Spleen (tissue), 11 donors: ENCODE measurements at regions not wholly inside any gene's neighbourhood (a gene's known extent, or its start where the extent isn't known, plus 50 kb on each side); places are given as distances from the start of the nearest gene placed in this dataset.

Experiments
- DNase-seq: peaks from one replicate; pipeline ENCODE4 v3.0.0-alpha.2; 2020
- H3K27ac ChIP-seq, 8 donors: fragments of 200-600 bp; sonication (generic) in 7 of 8; 1 replicate in 4 of 8; 2 replicates in 4 of 8; pipeline versions ENCODE4 v1.5.0 to v1.8.0; 2016 to 2021; ENCODE audit warnings: inconsistent platforms in 4 of 8, mild to moderate bottlenecking in 4 of 8, moderate library complexity in 1 of 8
- H3K27me3 ChIP-seq, 7 donors: fragments of 200-600 bp; sonication (generic) in 6 of 7; replicated peaks in 1 of 7; 1 replicate in 4 of 7; 2 replicates in 3 of 7; pipeline versions ENCODE4 v1.5.0 to v1.8.0; 2016 to 2021; ENCODE audit warnings: inconsistent platforms in 3 of 7, mild to moderate bottlenecking in 1 of 7
- H3K36me3 ChIP-seq, 6 donors: fragments of 200-600 bp; sonication (generic) in 5 of 6; 1 replicate in 4 of 6; 2 replicates in 2 of 6; pipeline versions ENCODE4 v1.5.0 to v1.8.0; 2016 to 2021; ENCODE audit warnings: inconsistent platforms in 2 of 6
- H3K4me1 ChIP-seq, 6 donors: fragments of 200-600 bp; sonication (generic) in 5 of 6; 1 replicate in 3 of 6; 2 replicates in 3 of 6; pipeline versions ENCODE4 v1.5.0 to v1.8.0; 2016 to 2021; ENCODE audit warnings: inconsistent platforms in 3 of 6
- H3K4me3 ChIP-seq, 8 donors: fragments of 200-600 bp; sonication (generic) in 7 of 8; 1 replicate in 4 of 8; 2 replicates in 4 of 8; pipeline versions ENCODE4 v1.5.0 to v1.8.0; 2016 to 2021; ENCODE audit warnings: inconsistent platforms in 4 of 8, mild to moderate bottlenecking in 4 of 8, moderate library complexity in 2 of 8
- H3K9me3 ChIP-seq, 8 donors: fragments of 200-600 bp; sonication (generic) in 7 of 8; 1 replicate in 4 of 8; 2 replicates in 4 of 8; pipeline versions ENCODE4 v1.5.0 to v1.8.0; 2016 to 2021; ENCODE audit warnings: inconsistent platforms in 4 of 8
- POLR2A ChIP-seq, 3 donors: fragments of 450-650 bp; IDR thresholded peaks; one replicate each; pipeline ENCODE4 v1.5.1; 2017; ENCODE audit warnings: antibody characterized with exemption in 3 of 3, mild to moderate bottlenecking in 1 of 3
- POLR2AphosphoS5 ChIP-seq, 3 donors: sonication (generic); formaldehyde crosslinking; IDR thresholded peaks; one replicate each; pipeline ENCODE4 v1.5.1; 2017; ENCODE audit warnings: antibody characterized with exemption in 3 of 3
- WGBS, 5 donors: extraction: QIAGEN DNeasy Blood & Tissue Kit in 3 of 5; methylation state at CpG; one replicate each; pipeline versions ENCODE4 v1.1.5 to v1.1.7; 2013 to 2018; 5-methylcytosine and 5-hydroxymethylcytosine counted together
- intact Hi-C: fragments of 100-400 bp; cut with DNase I; formaldehyde crosslinking; loops from one replicate; pipeline ENCODE4 v1.15.0; 2023; ENCODE audit warnings: low total_unique reads
- TF ChIP-seq, protein P1 (sequence below), 11 experiments: fragments of 200-600 bp in 7 of 11; fragments of 450-650 bp in 4 of 11; sonication (generic) in 4 of 11; IDR thresholded peaks in 8 of 11; conservative IDR thresholded peaks in 3 of 11; 1 replicate in 7 of 11; 2 replicates in 4 of 11; pipeline versions ENCODE4 v1.4.0 to v1.8.0; 2016 to 2021; ENCODE audit warnings: antibody characterized with exemption in 11 of 11, inconsistent platforms in 4 of 11, mild to moderate bottlenecking in 1 of 11
- donor health status: healthy with polysubstance abuse.
- donor health status: DM: no; HTN: no; CAD: no; lungs with moderate emphysema.
- donor health status: DM: no; HTN: no; CAD: no.
- donor health status: Bipolar disorder and iron deficiency.
- donor health status: healthy.
- donor health status: DM: no; HTN: no; CAD: no.
- donor health status: DM: yes; HTN: yes; CAD: no.

- H3K27ac ChIP-seq, result no peak overlapping the region
- intact Hi-C loops, result no loop called here
- no peak for DNase-seq
- peaks cover 0 to 9% (median 0%) of the 10 kb centered on the region in 7 donors for H3K27me3 ChIP-seq
- TF ChIP-seq POLR2A (IDR thresholded peaks at IDR 0.05) (no peak), POLR2AphosphoS5 (IDR thresholded peaks at IDR 0.05) (no peak)
- TF ChIP-seq, protein P1, sequence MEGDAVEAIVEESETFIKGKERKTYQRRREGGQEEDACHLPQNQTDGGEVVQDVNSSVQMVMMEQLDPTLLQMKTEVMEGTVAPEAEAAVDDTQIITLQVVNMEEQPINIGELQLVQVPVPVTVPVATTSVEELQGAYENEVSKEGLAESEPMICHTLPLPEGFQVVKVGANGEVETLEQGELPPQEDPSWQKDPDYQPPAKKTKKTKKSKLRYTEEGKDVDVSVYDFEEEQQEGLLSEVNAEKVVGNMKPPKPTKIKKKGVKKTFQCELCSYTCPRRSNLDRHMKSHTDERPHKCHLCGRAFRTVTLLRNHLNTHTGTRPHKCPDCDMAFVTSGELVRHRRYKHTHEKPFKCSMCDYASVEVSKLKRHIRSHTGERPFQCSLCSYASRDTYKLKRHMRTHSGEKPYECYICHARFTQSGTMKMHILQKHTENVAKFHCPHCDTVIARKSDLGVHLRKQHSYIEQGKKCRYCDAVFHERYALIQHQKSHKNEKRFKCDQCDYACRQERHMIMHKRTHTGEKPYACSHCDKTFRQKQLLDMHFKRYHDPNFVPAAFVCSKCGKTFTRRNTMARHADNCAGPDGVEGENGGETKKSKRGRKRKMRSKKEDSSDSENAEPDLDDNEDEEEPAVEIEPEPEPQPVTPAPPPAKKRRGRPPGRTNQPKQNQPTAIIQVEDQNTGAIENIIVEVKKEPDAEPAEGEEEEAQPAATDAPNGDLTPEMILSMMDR (IDR thresholded peaks at IDR 0.05 in 8 of 11, conservative IDR thresholded peaks at IDR 0.05 in 3 of 11), result no peak
- H3K4me3 ChIP-seq, result no peak overlapping the region
- H3K4me1 ChIP-seq, result no peaks in the 10 kb centered on the region
- H3K36me3 ChIP-seq, result no peaks in the 10 kb centered on the region
- no peaks in the 10 kb centered on the region for H3K9me3 ChIP-seq
Observed at GRCh38 chr9:19666575-19666974, 122.3 kb downstream of the SLC24A2 start.

GRCh38 chr9:19665146-19665863 lies 123.5 kb downstream of the SLC24A2 start:
- H3K9me3 ChIP-seq, result no peaks in the 10 kb centered on the region
- H3K4me3 ChIP-seq, result no peak overlapping the region
- H3K36me3 ChIP-seq, result no peaks in the 10 kb centered on the region
- TF ChIP-seq, protein P1 (IDR thresholded peaks at IDR 0.05 in 8 of 11, conservative IDR thresholded peaks at IDR 0.05 in 3 of 11), result no peak
- TF ChIP-seq POLR2AphosphoS5 (IDR thresholded peaks at IDR 0.05), result no peak
- no peak for TF ChIP-seq POLR2A (IDR thresholded peaks at IDR 0.05)
- H3K27me3 ChIP-seq, result peaks cover 0 to 9% (median 0%) of the 10 kb centered on the region in 7 donors
- intact Hi-C loops, result no loop called here
- H3K4me1 ChIP-seq, result no peaks in the 10 kb centered on the region
- DNase-seq, result no peak
- H3K27ac ChIP-seq, result no peak overlapping the region
- 80 to 86% (median 82%) methylated on average over 9 of the region's 9 CpGs for WGBS, 5 donors

GRCh38 chr9:19663570-19663969 lies 125.3 kb downstream of the SLC24A2 start:
- intact Hi-C loops, result no loop called here
- H3K36me3 ChIP-seq, result no peaks in the 10 kb centered on the region
- TF ChIP-seq POLR2A (IDR thresholded peaks at IDR 0.05), result no peak
- TF ChIP-seq POLR2AphosphoS5 (IDR thresholded peaks at IDR 0.05), result no peak
- TF ChIP-seq, protein P1 (IDR thresholded peaks at IDR 0.05 in 8 of 11, conservative IDR thresholded peaks at IDR 0.05 in 3 of 11), result no peak

GRCh38 chr9:19662213-19662612 lies 126.6 kb downstream of the SLC24A2 start:
- TF ChIP-seq POLR2A (IDR thresholded peaks at IDR 0.05) (no peak), POLR2AphosphoS5 (IDR thresholded peaks at IDR 0.05) (no peak)
- TF ChIP-seq, protein P1 (IDR thresholded peaks at IDR 0.05 in 8 of 11, conservative IDR thresholded peaks at IDR 0.05 in 3 of 11), result no peak
- peaks cover 0 to 9% (median 0%) of the 10 kb centered on the region in 7 donors for H3K27me3 ChIP-seq
- intact Hi-C loops, result no loop called here
- WGBS, 5 donors, result 86 to 93% (median 89%) methylated on average over 6 of the region's 6 CpGs
- no peaks in the 10 kb centered on the region for H3K36me3 ChIP-seq
- H3K27ac ChIP-seq, result no peak overlapping the region
- H3K4me1 ChIP-seq, result no peaks in the 10 kb centered on the region
- H3K4me3 ChIP-seq, result no peak overlapping the region
- H3K9me3 ChIP-seq, result no peaks in the 10 kb centered on the region
- DNase-seq, result no peak

More at GRCh38 chr9:19663570-19663969, 125.3 kb downstream of the SLC24A2 start:
- Histone ChIP-seq H3K27me3 (peaks cover 0 to 9% (median 0%) of the 10 kb centered on the region in 7 donors), H3K9me3 (no peaks in the 10 kb centered on the region), H3K4me3 (no peak overlapping the region), H3K4me1 (no peaks in the 10 kb centered on the region), H3K27ac (no peak overlapping the region)
- DNase-seq, result no peak
- 66 to 77% (median 71%) methylated on average over 3 of the region's 3 CpGs for WGBS, 5 donors
